Hindlimb muscle (tissue), 1 donor: ENCODE measurements at regions not wholly inside any gene's neighbourhood (a gene's known extent, or its start where the extent isn't known, plus 50 kb on each side); places are given as distances from the start of the nearest gene placed in this dataset.
"Not testable (repeated sequence)": the region's sequence is repeated elsewhere in the genome, so short reads cannot be mapped to it uniquely, and the experiment has no call there.

Experiments
- DNase-seq: peaks from one replicate; pipeline ENCODE4 v3.0.0-alpha.2; 2013

DNA sequence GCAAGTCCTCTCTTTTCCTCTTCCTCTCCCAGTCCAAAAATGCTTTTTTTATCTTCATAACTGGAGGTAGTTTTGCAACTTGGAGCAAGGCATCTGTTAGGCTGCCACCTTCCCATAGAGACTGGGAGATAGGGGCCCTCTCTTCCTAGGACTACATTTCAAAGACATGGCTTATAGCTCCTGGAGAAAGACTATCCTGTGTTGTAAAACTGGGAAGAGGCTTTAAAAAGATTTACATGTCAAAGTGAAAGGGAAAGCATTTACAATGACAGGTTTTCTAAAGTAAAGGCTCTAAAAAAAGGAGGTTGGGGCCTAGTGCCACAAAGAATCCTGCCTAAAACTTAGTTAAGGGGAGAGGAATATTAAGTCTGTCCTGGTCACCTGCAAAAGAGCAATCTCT is 82.2 kb upstream of the SEMA3E start:
- no peak for DNase-seq

DNA sequence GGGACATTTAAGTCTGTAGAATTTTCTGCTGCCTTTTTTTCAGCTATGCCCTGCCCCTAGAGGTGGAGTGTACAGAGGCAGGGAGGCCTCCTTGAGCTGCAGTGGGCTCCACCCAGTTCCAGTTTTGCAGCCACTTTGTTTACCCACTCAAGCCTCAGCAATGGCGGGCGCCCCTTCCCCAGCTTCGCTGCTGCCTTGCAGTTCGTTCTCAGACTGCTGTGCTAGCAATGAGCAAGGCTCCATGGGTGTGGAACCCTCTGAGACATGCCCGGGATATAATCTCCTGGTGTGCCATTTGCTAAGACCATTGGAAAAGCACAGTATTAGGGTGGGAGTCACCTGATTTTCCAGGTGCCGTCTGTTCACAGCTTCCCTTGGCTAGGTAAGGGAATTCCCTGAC is 68.0 kb upstream of the SEMA3E start:
- DNase-seq = not testable (repeated sequence)

DNA sequence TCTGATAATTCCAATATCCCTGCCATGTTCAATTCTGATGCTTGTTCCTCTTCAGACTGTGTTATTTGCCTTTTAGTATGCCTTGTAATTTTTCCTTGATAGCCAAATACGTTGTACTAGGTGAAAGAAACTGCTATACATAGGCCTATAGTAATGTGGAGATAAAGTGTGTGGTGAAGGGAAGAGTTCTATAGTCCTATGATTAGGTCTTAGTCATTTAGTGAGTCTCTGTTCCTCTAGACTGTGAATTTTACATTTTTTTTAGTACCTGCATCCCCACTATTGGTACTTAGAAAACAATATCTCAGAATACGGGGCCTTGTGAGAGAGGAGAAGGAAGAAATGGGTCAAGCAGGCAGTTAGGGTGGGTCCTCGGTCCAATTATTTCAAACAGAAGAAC is 59.6 kb upstream of the SEMA3E start:
- DNase-seq = no peak

DNA sequence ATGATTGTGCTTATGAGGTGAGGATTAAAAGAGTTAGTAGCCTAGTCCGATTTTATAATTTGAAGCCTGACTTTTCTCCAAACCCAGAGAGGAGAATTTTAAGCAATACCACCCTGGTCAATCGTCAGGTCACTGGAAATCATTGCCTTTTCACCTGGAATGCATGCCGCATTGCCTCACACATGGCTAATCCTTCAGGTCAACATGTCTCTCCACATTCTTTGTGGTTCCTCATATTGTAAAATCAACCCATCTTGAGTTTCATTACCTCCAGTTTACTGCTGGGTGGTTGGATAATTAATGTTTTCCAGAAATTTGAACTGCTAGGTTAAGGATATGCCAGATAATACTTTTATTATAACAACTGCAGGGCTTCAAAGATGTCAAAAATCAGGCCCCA is 55.6 kb upstream of the SEMA3E start:
- no peak for DNase-seq

DNA sequence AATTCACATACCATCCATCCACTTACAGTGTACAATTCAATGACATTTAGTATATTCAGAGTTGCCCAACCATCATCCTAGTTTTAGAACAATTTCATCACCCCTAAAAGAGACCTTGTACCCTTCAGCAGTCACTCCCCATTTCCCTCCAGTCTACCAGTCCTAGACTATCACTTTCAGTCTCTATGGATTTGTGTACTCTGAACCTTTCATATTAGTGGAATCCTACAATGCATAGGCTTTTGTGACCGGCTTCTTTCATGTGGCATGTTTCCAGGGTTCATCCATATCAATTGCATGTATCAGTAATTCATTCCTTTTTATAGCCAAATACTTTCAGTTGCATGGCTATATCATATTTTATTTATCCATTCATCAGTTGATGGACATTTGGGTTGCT is 53.5 kb upstream of the SEMA3E start:
- DNase-seq = no peak

DNA sequence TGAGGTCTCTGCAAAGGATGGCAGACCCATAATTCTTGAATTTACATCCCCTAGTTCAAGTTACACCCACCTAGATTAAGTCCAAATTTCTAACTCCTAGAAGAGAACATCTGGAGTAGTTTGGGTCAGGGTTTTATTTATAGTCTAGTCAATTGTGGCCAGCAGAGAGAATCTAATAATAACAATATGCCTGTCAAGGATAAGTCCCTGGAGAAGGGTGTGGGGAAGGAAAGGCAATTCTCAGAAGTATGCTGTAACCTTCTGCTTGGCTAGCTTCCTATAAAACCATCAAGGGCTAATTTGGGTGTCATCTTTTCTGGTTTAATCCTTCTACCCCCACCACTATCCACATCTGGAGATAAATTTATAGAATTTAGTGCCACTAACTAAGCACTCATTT is 52.8 kb upstream of the SEMA3E start:
- peak; percentile 18 for DNase-seq
